ENCODE measurements at regions not wholly inside any gene's neighbourhood (a gene's known extent, or its start where the extent isn't known, plus 50 kb on each side); places are given as distances from the start of the nearest gene placed in this dataset.

DNA sequence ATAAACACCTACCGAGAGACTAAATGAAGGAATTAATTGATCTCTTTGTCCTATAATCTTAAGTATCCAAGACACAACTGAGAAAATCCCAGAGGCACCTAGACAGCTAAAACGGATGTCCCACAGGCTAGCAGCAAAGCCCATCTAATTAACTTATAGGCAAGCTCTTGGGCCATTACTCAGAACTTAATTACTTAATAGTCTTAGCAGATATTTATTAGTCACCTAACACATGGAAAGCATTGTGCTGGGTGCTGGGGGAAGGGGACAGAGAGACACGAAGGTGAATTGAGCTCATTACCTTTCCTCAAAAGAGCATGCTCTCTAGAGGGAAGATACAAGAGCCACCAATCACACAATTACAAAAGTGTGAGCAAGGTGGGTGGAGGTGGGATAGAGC lies 189.8 kb upstream of the PROK2 start:
- TF ChIP-seq, protein P1, sequence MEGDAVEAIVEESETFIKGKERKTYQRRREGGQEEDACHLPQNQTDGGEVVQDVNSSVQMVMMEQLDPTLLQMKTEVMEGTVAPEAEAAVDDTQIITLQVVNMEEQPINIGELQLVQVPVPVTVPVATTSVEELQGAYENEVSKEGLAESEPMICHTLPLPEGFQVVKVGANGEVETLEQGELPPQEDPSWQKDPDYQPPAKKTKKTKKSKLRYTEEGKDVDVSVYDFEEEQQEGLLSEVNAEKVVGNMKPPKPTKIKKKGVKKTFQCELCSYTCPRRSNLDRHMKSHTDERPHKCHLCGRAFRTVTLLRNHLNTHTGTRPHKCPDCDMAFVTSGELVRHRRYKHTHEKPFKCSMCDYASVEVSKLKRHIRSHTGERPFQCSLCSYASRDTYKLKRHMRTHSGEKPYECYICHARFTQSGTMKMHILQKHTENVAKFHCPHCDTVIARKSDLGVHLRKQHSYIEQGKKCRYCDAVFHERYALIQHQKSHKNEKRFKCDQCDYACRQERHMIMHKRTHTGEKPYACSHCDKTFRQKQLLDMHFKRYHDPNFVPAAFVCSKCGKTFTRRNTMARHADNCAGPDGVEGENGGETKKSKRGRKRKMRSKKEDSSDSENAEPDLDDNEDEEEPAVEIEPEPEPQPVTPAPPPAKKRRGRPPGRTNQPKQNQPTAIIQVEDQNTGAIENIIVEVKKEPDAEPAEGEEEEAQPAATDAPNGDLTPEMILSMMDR (conservative IDR thresholded peaks at IDR 0.05; ENCODE audit: low read depth, low read length) = no peak
- DNase-seq (ENCODE audit: low read depth) = no peak
- no peak overlapping the region for H3K4me3 ChIP-seq (ENCODE audit: low read depth, low read length)

DNA sequence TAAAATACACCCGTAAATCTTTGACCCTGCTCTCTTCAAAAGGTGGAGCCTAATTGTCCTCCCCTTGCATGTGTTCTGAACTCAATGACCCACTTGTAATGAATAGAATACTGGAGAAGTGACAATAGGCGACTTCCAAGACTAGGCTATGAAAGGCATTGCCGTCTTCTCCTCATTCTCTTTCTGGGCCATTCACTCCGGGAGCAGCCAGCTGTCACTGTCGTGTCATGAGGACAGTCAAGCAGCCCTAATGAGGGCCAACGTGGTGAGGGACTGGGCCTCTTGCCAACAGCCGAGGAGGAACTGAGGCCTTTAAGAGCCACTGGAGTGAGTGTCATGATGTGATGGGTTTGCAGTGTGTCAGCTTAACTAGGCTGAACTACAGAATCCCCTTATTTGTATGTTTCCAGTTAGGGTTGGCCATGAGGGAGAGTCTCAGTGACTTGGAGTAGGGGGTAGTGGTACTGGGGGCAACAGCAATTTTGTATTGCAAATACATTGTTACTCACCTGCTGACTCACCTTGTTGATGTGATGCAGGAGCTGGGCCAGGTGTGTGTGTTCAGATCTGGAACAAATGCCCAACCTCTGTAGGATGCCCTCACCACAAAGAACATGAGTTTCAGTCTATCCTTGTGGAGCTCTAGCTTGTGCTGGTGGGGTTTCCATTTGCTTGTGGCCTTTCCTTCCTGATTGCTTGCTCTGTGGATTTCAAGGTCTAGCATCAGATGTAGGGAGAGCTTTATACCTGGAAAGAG lies 188.5 kb upstream of the PROK2 start:
- TF ChIP-seq, protein P1 (conservative IDR thresholded peaks at IDR 0.05; ENCODE audit: low read depth, low read length) = no peak
- no peak for DNase-seq (ENCODE audit: low read depth)
- H3K4me3 ChIP-seq (ENCODE audit: low read depth, low read length) = no peak overlapping the region

DNA sequence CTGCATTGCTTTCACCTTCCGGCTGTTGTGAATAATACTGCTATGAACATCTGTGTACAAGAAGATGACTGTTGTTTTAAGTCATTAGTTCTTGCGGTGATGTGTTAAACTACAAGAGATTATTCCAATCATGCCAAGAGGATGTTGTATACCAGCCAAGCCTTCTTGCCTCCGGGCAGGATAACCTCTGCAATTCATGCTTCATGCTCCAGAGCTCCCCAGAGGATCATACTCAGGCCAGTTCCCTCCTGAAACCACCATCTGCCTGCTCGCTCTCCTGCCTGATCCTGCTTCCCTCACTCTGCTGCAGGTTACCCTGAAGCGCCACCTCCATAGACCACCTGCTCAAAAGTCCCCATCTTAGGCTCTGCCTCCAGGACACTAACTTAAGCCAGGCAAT lies 187.1 kb upstream of the PROK2 start:
- no peak overlapping the region for H3K4me3 ChIP-seq (ENCODE audit: low read depth, low read length)
- TF ChIP-seq, protein P1 (conservative IDR thresholded peaks at IDR 0.05; ENCODE audit: low read depth, low read length) = peak; percentile 40
- DNase-seq (ENCODE audit: low read depth) = peak; percentile 36

- TF ChIP-seq, protein P1 (conservative IDR thresholded peaks at IDR 0.05; ENCODE audit: low read depth, low read length) = no peak
- no peak overlapping the region for H3K4me3 ChIP-seq (ENCODE audit: low read depth, low read length)
- no peak for DNase-seq (ENCODE audit: low read depth)
These were observed 183.6 kb upstream of the PROK2 start for GRCh38 chr3:71968544-71968943.

- DNase-seq (ENCODE audit: low read depth) = no peak
- TF ChIP-seq, protein P1 (conservative IDR thresholded peaks at IDR 0.05; ENCODE audit: low read depth, low read length) = no peak
- H3K4me3 ChIP-seq (ENCODE audit: low read depth, low read length) = no peak overlapping the region
These were observed 181.2 kb upstream of the PROK2 start for GRCh38 chr3:71966185-71966584.

GRCh38 chr3:71964170-71964569 lies 179.2 kb upstream of the PROK2 start:
- TF ChIP-seq, protein P1 (conservative IDR thresholded peaks at IDR 0.05; ENCODE audit: low read depth, low read length) = no peak
- no peak for DNase-seq (ENCODE audit: low read depth)

More at GRCh38 chr3:71964170-71964569, 179.2 kb upstream of the PROK2 start:
- no peak overlapping the region for H3K4me3 ChIP-seq (ENCODE audit: low read depth, low read length)
